Tibial nerve (tissue), 4 donors: ENCODE measurements at regions not wholly inside any gene's neighbourhood (a gene's known extent, or its start where the extent isn't known, plus 50 kb on each side); places are given as distances from the start of the nearest gene placed in this dataset.

ENCODE experiments used
- EP300 ChIP-seq, 2 donors: sonication (generic); formaldehyde crosslinking; IDR thresholded peaks; one replicate each; pipeline ENCODE4 v1.6.1; 2017; ENCODE audit warnings: antibody characterized with exemption in 2 of 2, mild to moderate bottlenecking in 1 of 2
- POLR2A ChIP-seq, 2 donors: fragments of 450-650 bp; IDR thresholded peaks; one replicate each; pipeline ENCODE4 v1.6.1; 2017; ENCODE audit warnings: antibody characterized with exemption in 2 of 2, mild to moderate bottlenecking in 2 of 2, moderate library complexity in 2 of 2
- TF ChIP-seq, protein P1 (sequence below), 5 experiments: fragments of 200-600 bp in 3 of 5; fragments of 450-650 bp in 2 of 5; sonication (generic) in 3 of 5; IDR thresholded peaks; one replicate each; pipeline ENCODE4 v1.5.1; 2016 to 2019; ENCODE audit warnings: antibody characterized with exemption in 5 of 5, mild to moderate bottlenecking in 3 of 5, moderate library complexity in 2 of 5

DNA sequence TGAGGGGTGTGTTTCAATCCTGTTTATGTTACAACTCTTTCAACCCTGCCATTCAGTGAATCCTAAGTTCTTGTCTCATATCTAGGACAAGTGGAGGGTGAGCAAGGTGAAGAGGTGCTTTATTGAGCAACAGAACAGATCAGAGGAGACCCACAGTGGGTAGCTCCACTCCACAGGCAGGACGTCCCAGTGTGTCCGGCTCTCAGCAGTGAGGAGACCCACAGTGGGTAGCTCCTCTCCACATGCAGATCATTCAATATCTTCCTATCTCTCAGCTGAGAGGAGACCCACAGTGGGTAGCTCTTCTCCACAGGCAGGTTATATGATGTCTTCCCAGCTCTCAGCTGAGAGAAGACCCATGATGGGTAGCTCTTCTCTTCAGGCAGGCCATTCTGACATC lies 556.7 kb downstream of the SI start:
- TF ChIP-seq EP300 (IDR thresholded peaks at IDR 0.05): no peak
- TF ChIP-seq, protein P1, sequence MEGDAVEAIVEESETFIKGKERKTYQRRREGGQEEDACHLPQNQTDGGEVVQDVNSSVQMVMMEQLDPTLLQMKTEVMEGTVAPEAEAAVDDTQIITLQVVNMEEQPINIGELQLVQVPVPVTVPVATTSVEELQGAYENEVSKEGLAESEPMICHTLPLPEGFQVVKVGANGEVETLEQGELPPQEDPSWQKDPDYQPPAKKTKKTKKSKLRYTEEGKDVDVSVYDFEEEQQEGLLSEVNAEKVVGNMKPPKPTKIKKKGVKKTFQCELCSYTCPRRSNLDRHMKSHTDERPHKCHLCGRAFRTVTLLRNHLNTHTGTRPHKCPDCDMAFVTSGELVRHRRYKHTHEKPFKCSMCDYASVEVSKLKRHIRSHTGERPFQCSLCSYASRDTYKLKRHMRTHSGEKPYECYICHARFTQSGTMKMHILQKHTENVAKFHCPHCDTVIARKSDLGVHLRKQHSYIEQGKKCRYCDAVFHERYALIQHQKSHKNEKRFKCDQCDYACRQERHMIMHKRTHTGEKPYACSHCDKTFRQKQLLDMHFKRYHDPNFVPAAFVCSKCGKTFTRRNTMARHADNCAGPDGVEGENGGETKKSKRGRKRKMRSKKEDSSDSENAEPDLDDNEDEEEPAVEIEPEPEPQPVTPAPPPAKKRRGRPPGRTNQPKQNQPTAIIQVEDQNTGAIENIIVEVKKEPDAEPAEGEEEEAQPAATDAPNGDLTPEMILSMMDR (IDR thresholded peaks at IDR 0.05): no peak
- TF ChIP-seq POLR2A (IDR thresholded peaks at IDR 0.05): no peak
